HuH-7.5 (cell line): ENCODE measurements at regions not wholly inside any gene's neighbourhood (a gene's known extent, or its start where the extent isn't known, plus 50 kb on each side); places are given as distances from the start of the nearest gene placed in this dataset.

Source experiments
- DNase-seq: peaks from one replicate; pipeline ENCODE4 v3.0.0; 2011; ENCODE audit warnings: low spot score

DNA sequence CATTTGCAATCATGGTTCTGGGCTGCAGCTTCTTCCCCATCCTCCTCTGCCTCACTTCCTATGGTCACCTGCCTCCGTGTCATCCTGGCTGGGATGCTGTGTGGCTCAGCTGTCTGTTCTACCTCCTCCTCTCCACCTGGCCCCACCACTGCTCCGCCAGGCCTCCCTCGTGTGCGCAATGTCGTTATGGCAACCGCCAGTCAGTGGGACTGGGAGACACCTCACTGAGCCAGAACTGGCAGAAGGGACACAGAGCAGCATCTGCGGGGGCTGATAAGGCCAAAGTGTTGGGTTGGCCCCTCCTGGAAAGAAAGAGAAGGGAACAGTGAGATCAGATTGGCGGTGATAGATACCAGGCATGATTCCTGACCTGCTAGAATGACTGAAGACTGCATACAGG, 527.5 kb downstream of the INHBA start:
- DNase-seq = no peak

GRCh38 chr7:41174521-41174920, 528.4 kb downstream of the INHBA start:
- no peak for DNase-seq

DNA sequence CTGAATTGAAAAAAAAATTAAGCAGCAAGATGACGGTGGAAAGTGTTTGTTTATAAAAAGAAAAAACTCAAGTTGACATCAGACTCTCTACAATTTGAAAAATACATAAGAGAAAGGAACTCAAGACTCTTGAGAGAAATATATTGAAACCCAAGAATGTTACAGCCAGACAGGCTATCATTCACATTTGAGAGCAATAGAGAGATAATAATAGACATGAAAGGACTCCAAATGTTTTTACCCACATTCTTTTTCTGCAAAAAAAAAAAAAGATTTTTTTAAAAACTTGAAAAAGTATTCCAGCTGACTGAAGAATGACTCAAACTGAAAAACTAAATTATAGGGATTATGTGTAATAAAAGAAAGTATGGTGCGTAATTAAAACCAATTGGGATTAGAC, 532.4 kb downstream of the INHBA start:
- DNase-seq = no peak

DNA sequence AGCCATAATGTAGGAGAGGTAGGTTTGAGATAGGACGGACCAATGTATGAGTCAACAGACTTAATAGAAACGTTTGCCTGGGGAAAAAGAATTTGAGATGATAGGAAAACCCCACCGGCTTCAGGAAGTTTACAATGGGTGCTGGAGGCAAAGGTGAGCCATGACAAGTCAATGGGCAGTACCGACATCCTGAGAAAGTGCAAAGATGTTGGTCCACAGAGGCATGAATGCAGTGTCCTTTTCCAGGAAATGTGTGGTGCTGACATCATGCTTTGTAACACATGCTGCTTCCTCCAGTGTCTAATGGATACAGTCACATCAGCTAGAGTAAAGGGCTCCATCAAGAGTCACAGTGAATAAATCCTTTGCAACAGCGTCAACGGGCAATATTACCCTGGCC, 533.6 kb downstream of the INHBA start:
- no peak for DNase-seq

GRCh38 chr7:41167836-41168235, 535.1 kb downstream of the INHBA start:
- DNase-seq = no peak

GRCh38 chr7:41164440-41164839, 538.5 kb downstream of the INHBA start:
- no peak for DNase-seq

- no peak for DNase-seq
Measured at GRCh38 chr7:41163991-41164390, 538.9 kb downstream of the INHBA start.

GRCh38 chr7:41162612-41163011, 540.3 kb downstream of the INHBA start:
- DNase-seq = no peak

- DNase-seq = no peak
Measured at GRCh38 chr7:41161041-41161587, 541.8 kb downstream of the INHBA start.

DNA sequence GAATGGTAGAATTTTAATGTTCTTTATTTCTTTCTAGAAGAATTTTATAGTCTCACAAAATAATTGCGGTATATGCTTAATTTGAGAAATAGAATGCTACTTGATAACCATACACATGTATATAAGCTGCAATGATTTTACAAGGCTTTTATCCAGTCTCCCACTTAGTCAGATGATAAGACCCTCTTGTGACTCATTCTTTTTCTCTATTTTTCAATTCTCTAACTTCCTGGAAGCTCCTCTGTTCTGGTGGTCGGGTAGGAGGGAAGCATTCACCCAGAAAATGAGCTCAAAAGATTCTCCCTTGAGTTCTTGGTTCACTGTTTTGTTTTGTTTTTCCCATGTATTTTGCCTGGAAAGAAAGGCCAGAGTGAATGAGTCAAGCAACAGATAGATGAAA, 546.6 kb downstream of the INHBA start:
- no peak for DNase-seq

- DNase-seq = no peak
Measured at GRCh38 chr7:41153268-41153667, 549.6 kb downstream of the INHBA start.

- DNase-seq = no peak
Measured at GRCh38 chr7:41152179-41152678, 550.7 kb downstream of the INHBA start.

- DNase-seq = no peak
Measured at GRCh38 chr7:41149576-41149975, 553.3 kb downstream of the INHBA start.

GRCh38 chr7:41148521-41148951, 554.4 kb downstream of the INHBA start:
- no peak for DNase-seq

GRCh38 chr7:41147606-41148485, 555.0 kb downstream of the INHBA start:
- DNase-seq = no peak

- no peak for DNase-seq
Measured at GRCh38 chr7:41146429-41146828, 556.5 kb downstream of the INHBA start.

GRCh38 chr7:41145656-41146055, 557.2 kb downstream of the INHBA start:
- DNase-seq = no peak

- DNase-seq = no peak
Measured at GRCh38 chr7:41142904-41143473, 559.9 kb downstream of the INHBA start.

- DNase-seq = no peak
Measured at GRCh38 chr7:41139789-41140188, 563.1 kb downstream of the INHBA start.

GRCh38 chr7:41136551-41136950, 566.3 kb downstream of the INHBA start:
- DNase-seq = no peak

GRCh38 chr7:41135511-41135910, 567.4 kb downstream of the INHBA start:
- no peak for DNase-seq

GRCh38 chr7:41134300-41135255, 568.3 kb downstream of the INHBA start:
- DNase-seq = no peak
